ENCODE measurements at regions not wholly inside any gene's neighbourhood (a gene's known extent, or its start where the extent isn't known, plus 50 kb on each side); places are given as distances from the start of the nearest gene placed in this dataset.
"Not testable (repeated sequence)": the region's sequence is repeated elsewhere in the genome, so short reads cannot be mapped to it uniquely, and the experiment has no call there.

DNA sequence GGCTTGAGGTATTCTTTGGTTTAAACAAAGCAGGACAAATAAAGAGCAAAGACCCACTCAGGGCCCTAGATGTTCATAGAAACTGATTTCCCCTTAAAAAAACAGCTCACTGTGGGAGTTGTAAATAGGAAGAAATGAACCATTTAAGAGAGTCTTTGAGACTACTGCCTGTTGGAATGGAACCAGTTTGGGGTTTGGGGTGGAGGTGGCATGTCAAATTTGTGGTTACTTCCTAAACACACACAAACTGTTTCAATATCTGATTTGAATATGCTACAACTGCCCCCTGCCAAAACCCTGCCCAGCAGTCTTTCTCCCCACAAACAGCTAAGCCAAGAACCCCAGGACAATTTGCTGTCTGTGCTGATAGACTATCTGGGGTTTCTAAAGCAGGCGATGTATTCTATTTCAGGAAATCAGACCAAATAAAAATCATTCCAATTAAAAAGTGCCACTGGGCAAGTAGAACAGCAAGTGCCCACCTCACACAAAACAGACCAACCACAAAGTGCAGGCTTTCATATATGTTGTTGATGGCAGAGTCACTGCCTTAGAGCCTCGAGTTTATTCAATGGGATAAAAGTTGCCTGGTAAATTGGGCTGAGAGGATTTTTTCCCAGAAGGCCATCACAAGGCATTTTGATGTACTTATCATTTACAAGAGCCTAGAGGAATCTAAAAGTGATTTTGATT is 293.9 kb upstream of the PROK2 start:
- Histone ChIP-seq H3K4me3 (ENCODE audit: low read length) (no peak overlapping the region), H3K27ac (ENCODE audit: low read length) (no peak overlapping the region), H3K9me3 (ENCODE audit: insufficient read depth, low read depth, low read length) (peaks cover 18% of the 10 kb centered on the region), H3K27me3 (ENCODE audit: insufficient read depth, low read length) (no peaks in the 10 kb centered on the region), H3K36me3 (ENCODE audit: insufficient read depth, low read depth, low read length) (no peaks in the 10 kb centered on the region), H3K4me1 (ENCODE audit: insufficient read depth, low read length) (peaks cover 6% of the 10 kb centered on the region; the same call in 1 of the 2 replicates), H3K9ac (ENCODE audit: low read depth, low read length) (no peak overlapping the region)

DNA sequence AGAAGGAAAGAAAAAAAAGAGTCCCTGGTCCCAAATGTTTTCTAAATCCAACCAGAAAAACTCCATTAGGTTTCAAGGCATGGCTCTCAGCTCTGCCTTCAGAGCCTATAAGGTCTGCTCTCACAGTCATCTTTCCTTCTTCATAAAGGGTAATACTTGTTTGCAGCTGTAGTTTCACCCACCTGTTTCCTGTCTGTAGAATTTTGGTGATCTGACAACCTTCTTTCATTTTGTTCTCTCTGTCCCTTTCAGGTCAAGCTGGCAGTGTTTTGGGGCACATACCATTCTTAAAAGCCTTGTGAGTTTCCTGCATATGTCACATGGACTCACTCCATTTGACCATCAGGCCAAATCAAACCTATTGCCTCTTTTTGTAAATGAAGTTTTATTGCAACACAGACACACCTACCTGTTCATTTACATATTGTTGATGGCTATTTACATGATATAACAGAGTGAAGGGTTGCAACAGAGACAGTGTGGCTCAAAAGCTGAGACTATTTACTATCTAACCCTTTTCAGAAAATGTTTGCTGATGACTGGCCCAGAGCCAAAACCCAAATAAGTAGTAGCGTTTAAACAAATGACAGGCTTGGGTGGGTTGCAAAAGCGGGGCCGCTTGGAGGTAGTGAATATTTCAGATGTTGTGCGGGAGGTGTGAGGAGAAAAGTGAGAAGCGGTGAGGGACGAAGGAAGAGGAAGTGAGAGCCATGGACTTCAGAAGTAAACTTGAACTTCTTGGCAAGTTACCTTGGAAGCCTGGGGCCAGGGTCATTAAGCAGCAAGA is 292.7 kb upstream of the PROK2 start:
- Histone ChIP-seq H3K9ac (ENCODE audit: low read depth, low read length) (no peak overlapping the region), H3K4me1 (ENCODE audit: insufficient read depth, low read length) (peaks cover 6% of the 10 kb centered on the region; the same call in 1 of the 2 replicates), H3K27me3 (ENCODE audit: insufficient read depth, low read length) (no peaks in the 10 kb centered on the region), H3K36me3 (ENCODE audit: insufficient read depth, low read depth, low read length) (no peaks in the 10 kb centered on the region), H3K9me3 (ENCODE audit: insufficient read depth, low read depth, low read length) (peaks cover 18% of the 10 kb centered on the region), H3K27ac (ENCODE audit: low read length) (no peak overlapping the region), H3K4me3 (ENCODE audit: low read length) (no peak overlapping the region)

DNA sequence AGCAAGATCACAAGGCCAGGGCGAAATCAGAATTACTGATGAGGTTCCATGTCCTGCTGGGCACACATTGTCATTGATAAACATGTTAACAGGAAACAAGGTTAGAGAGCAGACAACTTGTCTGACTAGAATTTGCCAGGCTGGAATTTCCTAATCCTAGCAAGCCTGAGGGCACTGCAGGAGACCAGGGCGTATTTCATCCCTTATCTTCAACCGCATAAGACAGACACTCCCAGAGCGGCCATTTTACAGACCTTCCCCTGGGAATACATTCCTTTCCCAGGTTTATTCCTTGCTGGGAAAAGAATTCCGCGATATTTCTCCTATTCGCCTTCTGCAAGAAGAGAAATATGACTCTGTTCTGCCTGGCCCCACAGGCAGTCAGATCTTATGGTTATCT is 290.9 kb upstream of the PROK2 start:
- H3K9me3 ChIP-seq (ENCODE audit: insufficient read depth, low read depth, low read length): peaks cover 18% of the 10 kb centered on the region
- not testable (repeated sequence) for H3K27ac ChIP-seq (ENCODE audit: low read length); H3K4me1 ChIP-seq (ENCODE audit: insufficient read depth, low read length); H3K9ac ChIP-seq (ENCODE audit: low read depth, low read length); H3K27me3 ChIP-seq (ENCODE audit: insufficient read depth, low read length); H3K36me3 ChIP-seq (ENCODE audit: insufficient read depth, low read depth, low read length); H3K4me3 ChIP-seq (ENCODE audit: low read length)

DNA sequence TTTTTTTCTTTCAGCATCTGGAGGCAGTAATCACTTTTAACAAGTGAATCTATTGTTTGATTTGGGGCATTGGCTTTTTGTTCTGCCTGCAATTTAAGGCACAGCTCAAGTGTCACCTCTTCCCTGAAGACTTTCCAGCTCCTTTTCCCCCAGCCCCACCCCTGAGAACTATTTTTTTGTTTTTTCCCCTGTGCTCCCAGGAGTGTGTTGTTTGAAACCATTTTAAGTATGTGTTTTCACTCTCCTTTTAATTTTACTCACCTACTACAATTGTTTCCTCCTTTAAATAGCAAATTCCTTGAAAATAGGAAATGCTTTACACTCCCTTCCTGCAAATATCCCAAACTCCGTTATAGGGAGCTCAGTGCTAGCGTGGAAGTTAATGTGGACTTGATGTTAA is 286.7 kb upstream of the PROK2 start:
- Histone ChIP-seq H3K27ac (ENCODE audit: low read length) (no peak overlapping the region), H3K4me1 (ENCODE audit: insufficient read depth, low read length) (no peaks in the 10 kb centered on the region), H3K27me3 (ENCODE audit: insufficient read depth, low read length) (no peaks in the 10 kb centered on the region), H3K9me3 (ENCODE audit: insufficient read depth, low read depth, low read length) (peaks cover 16% of the 10 kb centered on the region), H3K9ac (ENCODE audit: low read depth, low read length) (no peak overlapping the region), H3K4me3 (ENCODE audit: low read length) (no peak overlapping the region), H3K36me3 (ENCODE audit: insufficient read depth, low read depth, low read length) (no peaks in the 10 kb centered on the region)

DNA sequence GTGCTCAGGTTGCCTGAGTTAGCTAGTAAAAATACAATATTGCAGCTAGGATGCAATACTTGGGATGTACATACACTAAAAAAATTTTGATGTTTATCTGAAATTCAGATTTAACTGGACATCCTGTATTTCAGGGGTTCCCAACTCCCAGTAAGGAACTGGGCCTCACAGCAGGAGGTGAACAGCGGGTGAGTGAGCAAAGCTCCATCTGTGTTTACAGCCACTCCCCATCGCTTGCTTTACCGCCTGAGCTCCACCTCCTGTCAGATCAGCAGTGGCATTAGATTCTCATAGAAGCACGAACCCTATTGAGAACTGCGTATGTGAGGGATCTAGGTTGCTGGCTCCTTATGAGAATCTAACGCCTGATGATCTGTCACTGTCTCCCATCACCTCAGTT is 285.1 kb upstream of the PROK2 start:
- Histone ChIP-seq H3K27ac (ENCODE audit: low read length) (no peak overlapping the region), H3K4me3 (ENCODE audit: low read length) (no peak overlapping the region), H3K9ac (ENCODE audit: low read depth, low read length) (no peak overlapping the region), H3K4me1 (ENCODE audit: insufficient read depth, low read length) (no peaks in the 10 kb centered on the region), H3K36me3 (ENCODE audit: insufficient read depth, low read depth, low read length) (no peaks in the 10 kb centered on the region), H3K27me3 (ENCODE audit: insufficient read depth, low read length) (no peaks in the 10 kb centered on the region), H3K9me3 (ENCODE audit: insufficient read depth, low read depth, low read length) (peaks cover 1% of the 10 kb centered on the region; the same call in 1 of the 2 replicates)

DNA sequence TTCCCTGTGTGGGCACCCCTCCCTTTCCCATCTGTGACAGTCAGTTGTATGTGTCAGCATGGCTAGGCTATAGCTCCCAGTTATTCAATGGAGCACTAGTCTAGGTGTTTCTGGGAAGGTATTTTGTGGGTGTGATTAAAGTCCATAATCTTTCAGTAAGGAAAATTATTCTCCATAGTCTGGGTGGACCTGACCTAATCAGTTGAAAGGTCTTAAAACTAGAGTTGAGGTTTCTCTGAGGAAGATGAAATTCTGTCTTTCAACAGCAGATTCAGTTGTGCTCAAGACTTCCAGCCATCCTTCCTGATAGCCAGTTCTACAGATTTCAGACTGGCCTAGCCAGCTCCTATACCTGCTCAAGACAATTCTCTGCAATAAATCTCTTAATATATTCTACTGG is 284.6 kb upstream of the PROK2 start:
- no peak overlapping the region for H3K9ac ChIP-seq (ENCODE audit: low read depth, low read length)
- H3K4me3 ChIP-seq (ENCODE audit: low read length): no peak overlapping the region
- no peaks in the 10 kb centered on the region for H3K36me3 ChIP-seq (ENCODE audit: insufficient read depth, low read depth, low read length)
- no peaks in the 10 kb centered on the region for H3K9me3 ChIP-seq (ENCODE audit: insufficient read depth, low read depth, low read length)
- no peak overlapping the region for H3K27ac ChIP-seq (ENCODE audit: low read length)
- H3K4me1 ChIP-seq (ENCODE audit: insufficient read depth, low read length): no peaks in the 10 kb centered on the region
- H3K27me3 ChIP-seq (ENCODE audit: insufficient read depth, low read length): no peaks in the 10 kb centered on the region

DNA sequence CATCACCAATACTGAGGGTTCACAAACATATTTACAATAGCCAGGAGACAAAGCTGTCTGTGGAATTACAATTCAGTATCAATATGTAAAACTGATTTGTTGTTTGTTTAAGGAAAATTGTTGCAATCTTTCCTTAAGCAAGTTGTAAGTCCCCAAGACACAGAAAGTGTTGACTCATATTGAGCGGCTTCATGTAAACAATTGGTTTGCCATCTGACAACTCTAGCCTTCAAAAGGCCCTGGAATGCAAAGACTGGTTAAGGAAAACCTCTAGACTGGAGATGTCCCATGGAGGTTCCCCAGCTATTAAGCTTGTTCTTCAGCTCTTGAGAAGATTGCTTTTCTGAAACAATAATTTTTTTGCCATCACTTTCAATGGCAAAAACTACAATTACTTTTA is 283.7 kb upstream of the PROK2 start:
- no peak overlapping the region for H3K27ac ChIP-seq (ENCODE audit: low read length)
- peaks cover 5% of the 10 kb centered on the region; the same call in 1 of the 2 replicates for H3K9me3 ChIP-seq (ENCODE audit: insufficient read depth, low read depth, low read length)
- H3K4me3 ChIP-seq (ENCODE audit: low read length): no peak overlapping the region
- no peaks in the 10 kb centered on the region for H3K36me3 ChIP-seq (ENCODE audit: insufficient read depth, low read depth, low read length)
- no peak overlapping the region for H3K9ac ChIP-seq (ENCODE audit: low read depth, low read length)
- no peaks in the 10 kb centered on the region for H3K27me3 ChIP-seq (ENCODE audit: insufficient read depth, low read length)
- H3K4me1 ChIP-seq (ENCODE audit: insufficient read depth, low read length): no peaks in the 10 kb centered on the region

DNA sequence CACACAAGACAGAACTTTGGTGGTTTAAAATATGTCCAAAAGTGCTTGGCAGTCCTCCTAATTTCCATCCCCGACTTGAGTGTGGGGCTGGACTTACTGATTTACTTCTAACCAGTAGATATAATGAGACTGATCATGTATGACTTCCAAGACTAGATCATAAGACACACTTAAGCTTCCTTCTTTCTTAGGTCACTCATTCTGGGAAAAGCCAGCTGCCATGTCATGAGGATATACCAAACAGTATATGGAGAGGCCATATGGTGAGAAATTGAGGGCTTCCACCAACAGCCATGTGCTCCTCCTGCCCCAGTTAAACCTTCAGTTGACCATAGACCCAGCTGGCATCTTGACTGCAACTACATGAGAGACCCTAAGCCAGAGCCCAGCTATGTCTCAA is 282.8 kb upstream of the PROK2 start:
- Histone ChIP-seq H3K27ac (ENCODE audit: low read length) (no peak overlapping the region), H3K9me3 (ENCODE audit: insufficient read depth, low read depth, low read length) (peaks cover 7% of the 10 kb centered on the region; the same call in 1 of the 2 replicates), H3K36me3 (ENCODE audit: insufficient read depth, low read depth, low read length) (no peaks in the 10 kb centered on the region), H3K9ac (ENCODE audit: low read depth, low read length) (no peak overlapping the region), H3K27me3 (ENCODE audit: insufficient read depth, low read length) (no peaks in the 10 kb centered on the region), H3K4me1 (ENCODE audit: insufficient read depth, low read length) (no peaks in the 10 kb centered on the region), H3K4me3 (ENCODE audit: low read length) (no peak overlapping the region)

DNA sequence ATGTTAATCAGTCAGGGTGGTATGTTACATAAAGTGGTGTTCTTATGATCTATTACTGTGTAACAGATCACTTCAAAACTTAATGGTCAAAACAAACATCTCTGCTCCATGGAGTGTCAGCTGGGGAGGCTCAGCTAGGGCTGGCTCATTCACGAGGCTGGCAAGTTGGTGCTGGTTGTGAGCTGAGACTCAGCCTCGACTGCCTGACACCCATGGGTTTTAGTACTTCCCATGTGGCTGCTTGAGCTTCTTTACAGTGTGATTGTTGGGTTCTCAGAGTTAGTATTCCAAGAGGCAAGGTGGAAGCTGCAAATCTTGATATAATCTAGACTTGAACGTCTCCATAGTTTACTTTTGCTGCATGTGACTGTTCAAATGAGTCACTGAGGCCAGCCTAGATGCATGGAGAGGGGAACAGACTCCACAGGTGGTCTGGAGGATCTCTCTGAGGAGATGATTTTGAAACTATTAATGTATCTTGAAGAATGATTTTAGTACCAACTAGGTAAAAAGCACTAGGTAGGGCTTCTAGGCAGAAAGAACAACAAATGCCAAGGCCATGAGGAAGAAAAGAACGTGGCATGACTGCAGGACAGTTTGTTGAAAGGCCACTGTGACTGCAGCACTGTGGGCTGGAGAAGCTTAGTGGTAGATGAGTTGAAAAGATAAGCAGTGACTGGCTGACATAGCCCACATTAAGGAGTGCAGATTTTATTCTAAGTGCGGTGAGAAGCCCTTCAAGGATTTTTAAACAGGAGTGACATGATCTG is 281.1 kb upstream of the PROK2 start:
- H3K4me3 ChIP-seq (ENCODE audit: low read length): no peak overlapping the region
- no peaks in the 10 kb centered on the region for H3K4me1 ChIP-seq (ENCODE audit: insufficient read depth, low read length)
- no peaks in the 10 kb centered on the region for H3K27me3 ChIP-seq (ENCODE audit: insufficient read depth, low read length)
- H3K27ac ChIP-seq (ENCODE audit: low read length): no peak overlapping the region
- H3K9me3 ChIP-seq (ENCODE audit: insufficient read depth, low read depth, low read length): peaks cover 7% of the 10 kb centered on the region; the same call in 1 of the 2 replicates
- H3K36me3 ChIP-seq (ENCODE audit: insufficient read depth, low read depth, low read length): no peaks in the 10 kb centered on the region
- H3K9ac ChIP-seq (ENCODE audit: low read depth, low read length): no peak overlapping the region

DNA sequence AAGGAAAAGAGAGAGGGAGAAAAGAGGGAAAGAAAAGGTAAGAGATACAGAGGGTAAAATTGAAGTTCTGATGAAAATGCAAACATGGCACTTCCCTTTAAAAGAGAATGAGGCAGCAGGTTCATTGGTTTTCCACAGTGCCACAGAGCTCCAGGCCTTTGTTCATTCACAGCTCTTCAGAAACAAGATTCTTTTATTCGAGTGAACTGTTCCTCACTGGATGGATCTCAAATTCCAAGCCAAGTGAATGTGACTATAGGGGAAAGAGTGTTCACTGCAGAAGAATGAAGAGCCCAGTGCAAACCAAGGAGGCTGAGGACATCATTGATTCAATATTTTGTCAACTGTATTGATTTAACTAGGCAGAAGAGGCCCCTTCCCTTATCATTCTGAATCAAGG is 280.3 kb upstream of the PROK2 start:
- no peaks in the 10 kb centered on the region for H3K36me3 ChIP-seq (ENCODE audit: insufficient read depth, low read depth, low read length)
- no peak overlapping the region for H3K4me3 ChIP-seq (ENCODE audit: low read length)
- no peaks in the 10 kb centered on the region for H3K27me3 ChIP-seq (ENCODE audit: insufficient read depth, low read length)
- H3K4me1 ChIP-seq (ENCODE audit: insufficient read depth, low read length): no peaks in the 10 kb centered on the region
- no peak overlapping the region for H3K27ac ChIP-seq (ENCODE audit: low read length)
- no peak overlapping the region for H3K9ac ChIP-seq (ENCODE audit: low read depth, low read length)
- peaks cover 7% of the 10 kb centered on the region; the same call in 1 of the 2 replicates for H3K9me3 ChIP-seq (ENCODE audit: insufficient read depth, low read depth, low read length)

DNA sequence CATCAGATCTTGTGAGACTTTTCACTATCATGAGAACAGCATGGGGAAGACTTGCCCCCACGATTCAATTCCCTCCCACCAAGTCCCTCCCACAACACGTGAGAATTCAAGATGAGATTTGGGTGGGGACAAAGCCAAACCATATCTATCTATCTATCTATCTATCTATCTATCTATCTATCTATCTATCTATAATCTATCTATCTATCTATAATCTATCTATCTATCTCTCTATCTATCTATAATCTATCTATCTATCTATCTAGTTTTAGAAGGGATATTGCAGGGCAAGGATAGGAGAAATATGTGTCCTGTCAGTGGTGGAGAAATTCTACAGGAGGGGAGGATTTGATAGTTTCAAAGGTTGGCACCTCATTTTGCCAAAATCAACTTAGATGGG is 279.8 kb upstream of the PROK2 start:
- not testable (repeated sequence) for H3K27me3 ChIP-seq (ENCODE audit: insufficient read depth, low read length); H3K27ac ChIP-seq (ENCODE audit: low read length); H3K9me3 ChIP-seq (ENCODE audit: insufficient read depth, low read depth, low read length); H3K4me3 ChIP-seq (ENCODE audit: low read length); H3K9ac ChIP-seq (ENCODE audit: low read depth, low read length); H3K36me3 ChIP-seq (ENCODE audit: insufficient read depth, low read depth, low read length); H3K4me1 ChIP-seq (ENCODE audit: insufficient read depth, low read length)
